HAP-1 (cell line): ENCODE measurements at regions not wholly inside any gene's neighbourhood (a gene's known extent, or its start where the extent isn't known, plus 50 kb on each side); places are given as distances from the start of the nearest gene placed in this dataset.

ENCODE experiments used
- DNase-seq, 2 experiments: peaks; one replicate each; pipeline ENCODE4 v3.0.0-alpha.2; 2016 to 2020; ENCODE audit warnings: low spot score in 2 of 2
- H3K27me3 ChIP-seq: fragments of 250-450 bp; sonication (Bioruptor Pico); 2 replicates; pipeline ENCODE4 v1.5.1; 2020; ENCODE audit warnings: low read depth, mild to moderate bottlenecking, moderate library complexity
- H3K36me3 ChIP-seq: fragments of 250-450 bp; sonication (Bioruptor Pico); replicated peaks from 2 replicates; pipeline ENCODE4 v1.5.1; 2020; ENCODE audit warnings: mild to moderate bottlenecking
- H3K4me1 ChIP-seq: fragments of 250-450 bp; sonication (Bioruptor Pico); 2 replicates; pipeline ENCODE4 v1.5.1; 2020; ENCODE audit warnings: mild to moderate bottlenecking
- H3K4me3 ChIP-seq: fragments of 250-450 bp; sonication (Bioruptor Pico); 2 replicates; pipeline ENCODE4 v1.5.1; 2020; ENCODE audit warnings: mild to moderate bottlenecking, moderate library complexity
- H3K9me3 ChIP-seq: fragments of 250-450 bp; sonication (Bioruptor Pico); 2 replicates; pipeline ENCODE4 v1.5.1; 2020; ENCODE audit warnings: mild to moderate bottlenecking, moderate library complexity
- in situ Hi-C: fragments of 300-500 bp; cut with MboI; formaldehyde crosslinking; loops from 3 replicates; pipeline ENCODE4 v1.14.3; 2020; ENCODE audit warnings: low sequenced_read_pairs, inconsistent platforms, mixed read lengths

DNA sequence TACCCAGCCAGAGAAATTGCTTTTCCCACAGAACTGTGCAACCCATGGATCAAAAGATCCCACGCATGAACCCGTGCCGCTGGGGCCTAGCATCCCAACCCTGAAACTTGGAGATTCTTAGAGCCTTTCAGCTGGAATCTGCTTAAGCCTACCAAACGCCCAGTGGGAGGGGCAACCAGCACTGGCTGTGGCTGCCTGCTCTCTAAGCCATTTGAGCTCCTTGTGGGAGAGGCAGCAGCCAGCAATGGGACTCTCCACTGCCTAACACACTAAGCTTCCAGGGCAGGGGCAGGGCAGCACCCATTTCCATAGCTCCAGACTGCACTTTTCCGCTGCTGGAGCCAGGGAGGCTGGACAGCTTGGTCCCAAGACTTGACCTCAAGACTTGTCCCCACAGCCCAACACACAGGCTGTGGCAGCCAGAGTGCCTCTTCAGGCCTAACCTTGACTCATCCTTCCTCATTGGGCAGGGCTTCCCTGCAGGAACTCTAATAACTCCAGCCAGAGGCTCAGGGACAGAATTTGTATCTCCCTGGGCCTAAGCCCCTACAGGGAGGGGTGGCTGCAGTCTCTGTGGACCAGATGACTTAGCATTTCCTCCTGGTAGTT is 437.4 kb downstream of the MTRR start:
- no peak for DNase-seq
- Histone ChIP-seq H3K4me1 (no peaks in the 10 kb centered on the region), H3K9me3 (no peaks in the 10 kb centered on the region), H3K36me3 (no peaks in the 10 kb centered on the region), H3K4me3 (no peak overlapping the region), H3K27me3 (no peaks in the 10 kb centered on the region)
- in situ Hi-C loops: no loop called here

- no peak for DNase-seq
- Histone ChIP-seq H3K4me3 (no peak overlapping the region), H3K4me1 (no peaks in the 10 kb centered on the region), H3K36me3 (no peaks in the 10 kb centered on the region), H3K27me3 (no peaks in the 10 kb centered on the region), H3K9me3 (no peaks in the 10 kb centered on the region)
- in situ Hi-C loops: no loop called here
These were observed 446.0 kb downstream of the MTRR start for GRCh38 chr5:8314965-8315364.

DNA sequence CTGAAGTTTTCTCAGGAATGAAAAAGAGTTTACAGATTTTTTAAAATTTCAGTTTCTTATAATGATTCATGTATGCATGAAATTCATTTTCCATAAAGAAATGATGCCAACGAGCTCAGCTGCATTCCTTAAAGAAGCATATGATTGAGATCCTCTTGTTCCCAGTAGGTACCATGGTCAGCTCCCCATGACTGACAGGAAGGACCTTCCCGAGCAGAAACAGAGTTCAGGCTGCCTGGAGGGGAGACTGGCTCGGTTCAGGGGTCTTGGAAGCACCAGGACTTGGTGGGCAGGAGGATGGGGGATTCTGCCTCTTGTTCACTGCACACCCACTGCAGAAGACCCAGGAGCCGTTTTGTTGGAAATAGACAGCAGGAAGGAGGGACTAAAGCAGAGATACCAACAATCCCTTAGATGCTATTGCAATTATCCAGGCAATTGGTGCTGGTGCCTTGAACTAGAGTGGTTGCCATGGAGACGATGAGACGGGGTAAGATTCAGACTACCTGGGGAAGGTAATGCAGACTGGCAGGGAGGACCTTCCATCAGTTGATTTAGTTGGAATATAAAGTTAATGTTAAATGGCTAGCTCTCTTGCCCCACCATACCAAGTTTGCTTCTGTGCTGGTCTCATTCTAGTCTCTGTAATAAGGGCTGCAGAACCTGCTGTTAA is 447.8 kb downstream of the MTRR start:
- no peaks in the 10 kb centered on the region for H3K27me3 ChIP-seq
- in situ Hi-C loops: no loop called here
- H3K36me3 ChIP-seq: no peaks in the 10 kb centered on the region
- H3K4me1 ChIP-seq: no peaks in the 10 kb centered on the region
- no peak for DNase-seq
- H3K9me3 ChIP-seq: no peaks in the 10 kb centered on the region
- no peak overlapping the region for H3K4me3 ChIP-seq

GRCh38 chr5:8317335-8317734 is 448.4 kb downstream of the MTRR start:
- no peak for DNase-seq
- Histone ChIP-seq H3K9me3 (no peaks in the 10 kb centered on the region), H3K4me1 (no peaks in the 10 kb centered on the region), H3K4me3 (no peak overlapping the region), H3K27me3 (no peaks in the 10 kb centered on the region), H3K36me3 (no peaks in the 10 kb centered on the region)
- in situ Hi-C loops: no loop called here

DNA sequence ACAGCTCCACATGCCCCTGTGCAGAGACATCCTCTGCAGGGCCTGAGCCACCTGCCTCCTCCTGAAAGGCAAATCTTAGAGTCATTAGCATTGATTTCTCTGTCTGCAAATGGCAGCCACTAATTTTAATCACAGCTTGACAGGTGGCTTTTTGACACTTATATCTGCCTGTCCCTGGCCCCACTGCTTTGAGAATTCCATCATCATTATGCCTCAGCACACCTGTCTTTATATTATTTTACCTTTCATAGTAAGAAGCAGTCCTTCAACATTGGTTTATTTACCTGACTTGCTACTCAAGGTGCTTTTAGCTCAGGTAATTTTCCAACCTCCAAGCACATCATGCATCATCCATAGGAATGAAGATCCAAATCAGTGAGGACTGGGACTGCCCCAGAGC is 451.3 kb downstream of the MTRR start:
- H3K27me3 ChIP-seq: no peaks in the 10 kb centered on the region
- H3K9me3 ChIP-seq: no peaks in the 10 kb centered on the region; the same call in 1 of the 2 replicates
- H3K36me3 ChIP-seq: no peaks in the 10 kb centered on the region
- DNase-seq: no peak
- no peaks in the 10 kb centered on the region for H3K4me1 ChIP-seq
- H3K4me3 ChIP-seq: no peak overlapping the region
- in situ Hi-C loops: no loop called here

- DNase-seq: no peak
- Histone ChIP-seq H3K9me3 (no peaks in the 10 kb centered on the region; the same call in 1 of the 2 replicates), H3K4me1 (no peaks in the 10 kb centered on the region), H3K27me3 (no peaks in the 10 kb centered on the region), H3K4me3 (no peak overlapping the region), H3K36me3 (no peaks in the 10 kb centered on the region)
- in situ Hi-C loops: no loop called here
These were observed 452.3 kb downstream of the MTRR start for GRCh38 chr5:8321272-8321671.

- H3K4me1 ChIP-seq: no peaks in the 10 kb centered on the region
- no peak for DNase-seq
- H3K36me3 ChIP-seq: no peaks in the 10 kb centered on the region
- H3K27me3 ChIP-seq: no peaks in the 10 kb centered on the region
- in situ Hi-C loops: no loop called here
- no peak overlapping the region for H3K4me3 ChIP-seq
- H3K9me3 ChIP-seq: no peaks in the 10 kb centered on the region; the same call in 1 of the 2 replicates
These were observed 453.5 kb downstream of the MTRR start for GRCh38 chr5:8322484-8322883.

GRCh38 chr5:8327016-8327415 is 458.1 kb downstream of the MTRR start:
- DNase-seq: no peak
- Histone ChIP-seq H3K27me3 (no peaks in the 10 kb centered on the region), H3K4me1 (no peaks in the 10 kb centered on the region), H3K9me3 (no peaks in the 10 kb centered on the region; the same call in 1 of the 2 replicates), H3K36me3 (no peaks in the 10 kb centered on the region), H3K4me3 (no peak overlapping the region)
- in situ Hi-C loops: no loop called here

- DNase-seq: no peak
These were observed 460.8 kb downstream of the MTRR start for GRCh38 chr5:8329773-8330172.

GRCh38 chr5:8332666-8333445 is 463.9 kb downstream of the MTRR start:
- Histone ChIP-seq H3K36me3 (no peaks in the 10 kb centered on the region), H3K9me3 (no peaks in the 10 kb centered on the region), H3K27me3 (no peaks in the 10 kb centered on the region), H3K4me1 (no peaks in the 10 kb centered on the region), H3K4me3 (no peak overlapping the region)
- in situ Hi-C loops: no loop called here
- DNase-seq: no peak

More at GRCh38 chr5:8329773-8330172, 460.8 kb downstream of the MTRR start:
- no peaks in the 10 kb centered on the region for H3K36me3 ChIP-seq
- in situ Hi-C loops: no loop called here
- no peaks in the 10 kb centered on the region for H3K9me3 ChIP-seq
- H3K27me3 ChIP-seq: no peaks in the 10 kb centered on the region
- H3K4me1 ChIP-seq: no peaks in the 10 kb centered on the region
- no peak overlapping the region for H3K4me3 ChIP-seq

DNA sequence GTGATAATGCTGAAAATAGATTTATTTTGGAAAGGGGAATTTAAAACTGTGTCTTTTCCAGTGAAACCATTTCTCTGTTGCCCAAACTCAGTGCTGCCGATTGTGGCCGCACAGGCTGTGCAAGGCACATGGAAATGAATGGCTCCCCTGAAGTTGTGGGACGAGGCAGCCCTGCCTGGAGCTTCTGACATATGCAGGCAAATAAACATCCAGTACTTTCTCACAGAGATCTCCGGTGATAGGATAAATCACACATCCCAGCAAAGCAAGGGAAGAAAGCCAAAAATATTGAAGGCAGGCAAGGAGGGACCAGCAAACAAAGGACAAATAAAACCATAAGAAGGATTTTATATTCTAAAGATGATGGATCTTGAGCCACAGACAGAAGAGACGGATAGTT is 464.5 kb downstream of the MTRR start:
- Histone ChIP-seq H3K27me3 (no peaks in the 10 kb centered on the region), H3K9me3 (no peaks in the 10 kb centered on the region), H3K36me3 (no peaks in the 10 kb centered on the region), H3K4me3 (no peak overlapping the region), H3K4me1 (no peaks in the 10 kb centered on the region)
- in situ Hi-C loops: no loop called here
- no peak for DNase-seq

DNA sequence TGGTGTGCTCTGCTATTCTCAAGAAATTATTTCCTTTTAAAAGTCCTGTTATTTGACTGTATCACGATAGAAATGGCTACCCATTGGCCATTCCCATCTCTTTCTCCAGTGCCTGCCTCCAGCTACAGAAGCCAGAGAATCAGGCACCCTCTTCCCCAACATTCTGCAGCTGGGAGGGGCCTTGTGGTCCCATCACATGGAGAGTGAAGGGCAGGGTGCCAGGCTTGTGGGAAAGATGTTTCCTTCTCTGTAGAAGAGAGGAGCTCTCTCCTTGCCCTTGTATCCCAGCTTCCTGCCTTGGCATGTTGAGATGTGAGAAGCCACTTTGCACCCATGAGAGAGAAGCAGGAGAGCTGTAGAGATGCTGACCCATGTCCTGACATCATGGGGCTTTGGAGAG is 465.0 kb downstream of the MTRR start:
- in situ Hi-C loops: no loop called here
- no peaks in the 10 kb centered on the region for H3K36me3 ChIP-seq
- H3K9me3 ChIP-seq: no peaks in the 10 kb centered on the region
- no peaks in the 10 kb centered on the region for H3K4me1 ChIP-seq
- H3K27me3 ChIP-seq: no peaks in the 10 kb centered on the region
- no peak for DNase-seq
- no peak overlapping the region for H3K4me3 ChIP-seq

GRCh38 chr5:8340261-8340660 is 471.3 kb downstream of the MTRR start:
- no peak for DNase-seq

DNA sequence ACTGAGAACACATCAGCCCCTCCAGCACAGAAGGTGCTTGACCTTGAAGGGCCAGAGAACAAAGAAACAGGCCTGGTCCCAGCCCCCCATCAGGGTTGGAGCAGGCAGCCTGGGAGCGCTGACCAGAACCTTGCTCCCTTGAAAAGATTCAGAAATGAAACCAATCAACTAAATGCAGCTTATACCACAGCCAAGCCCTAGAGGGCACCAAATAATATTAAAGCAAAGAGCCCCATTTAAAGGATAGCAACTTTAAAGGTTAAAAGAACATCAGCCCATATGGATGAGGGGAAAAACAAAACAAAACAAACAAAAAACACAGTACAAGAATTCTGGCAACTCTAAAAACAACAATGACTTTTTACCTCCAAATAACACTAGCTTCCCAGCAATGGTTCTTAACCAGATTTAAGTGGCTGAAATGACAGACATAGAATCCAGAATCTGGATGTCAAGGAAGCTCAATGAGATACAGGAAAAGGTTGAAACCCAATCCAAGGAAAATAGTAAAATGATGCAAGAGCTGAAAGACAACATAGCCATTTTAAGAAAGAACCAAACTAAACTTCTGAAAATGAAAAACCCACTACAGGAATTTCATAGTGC is 471.9 kb downstream of the MTRR start:
- Histone ChIP-seq H3K4me3 (no peak overlapping the region), H3K36me3 (no peaks in the 10 kb centered on the region), H3K9me3 (0 out of 2 replicates have a peak, but pooled peaks cover 2% of the 10 kb centered on the region), H3K4me1 (no peaks in the 10 kb centered on the region), H3K27me3 (no peaks in the 10 kb centered on the region)
- no peak for DNase-seq
- in situ Hi-C loops: no loop called here

More at GRCh38 chr5:8340261-8340660, 471.3 kb downstream of the MTRR start:
- Histone ChIP-seq H3K27me3 (no peaks in the 10 kb centered on the region), H3K4me3 (no peak overlapping the region), H3K36me3 (no peaks in the 10 kb centered on the region), H3K4me1 (no peaks in the 10 kb centered on the region), H3K9me3 (0 out of 2 replicates have a peak, but pooled peaks cover 2% of the 10 kb centered on the region)
- in situ Hi-C loops: no loop called here
